ENCODE measurements at regions not wholly inside any gene's neighbourhood (a gene's known extent, or its start where the extent isn't known, plus 50 kb on each side); places are given as distances from the start of the nearest gene placed in this dataset.

GRCh38 chr6:147637620-147638195 lies 129.2 kb downstream of the SAMD5 start:
- Histone ChIP-seq H3K9ac (ENCODE audit: extremely low read depth, low read length, poor library complexity, severe bottlenecking) (no peak overlapping the region), H3K36me3 (ENCODE audit: control insufficient read depth, insufficient read depth, low read length) (no peaks in the 10 kb centered on the region), H3K4me1 (ENCODE audit: control insufficient read depth, insufficient read depth, low read length) (no peaks in the 10 kb centered on the region), H3K27ac (ENCODE audit: low read depth, low read length) (no peak overlapping the region), H3K27me3 (ENCODE audit: control insufficient read depth, insufficient read depth, low read length, poor library complexity, severe bottlenecking) (no peaks in the 10 kb centered on the region), H3K4me3 (ENCODE audit: low read length) (no peak overlapping the region), H3K9me3 (ENCODE audit: control insufficient read depth, low read length) (peaks cover 14% of the 10 kb centered on the region)
- peaks cover 12% of the 10 kb centered on the region for H3K9me3 Mint-ChIP-seq
- H3K27me3 Mint-ChIP-seq (ENCODE audit: insufficient read depth), result no peaks in the 10 kb centered on the region
- no peak for TF ChIP-seq CTCF (conservative IDR thresholded peaks at IDR 0.05)
- DNase-seq, result no peak
- peaks cover 1% of the 10 kb centered on the region for H3K4me1 Mint-ChIP-seq
- H3K27ac Mint-ChIP-seq, result no peak overlapping the region
- H3K36me3 Mint-ChIP-seq (ENCODE audit: low read depth), result no peaks in the 10 kb centered on the region
- H3K4me3 Mint-ChIP-seq, result no peak overlapping the region
- WGBS, 2 experiments (ENCODE audit: insufficient coverage in 1 of 2, insufficient read length in 1 of 2), result 90 to 97% methylated on average over 3 to 6 of the region's 6 CpGs

GRCh38 chr6:147639279-147639678 lies 130.8 kb downstream of the SAMD5 start:
- no peaks in the 10 kb centered on the region for H3K36me3 ChIP-seq (ENCODE audit: control insufficient read depth, insufficient read depth, low read length)
- Mint-ChIP-seq H3K27me3 (ENCODE audit: insufficient read depth) (no peaks in the 10 kb centered on the region), H3K4me3 (no peak overlapping the region), H3K27ac (no peak overlapping the region), H3K9me3 (peaks cover 6% of the 10 kb centered on the region), H3K4me1 (peaks cover 1% of the 10 kb centered on the region), H3K36me3 (ENCODE audit: low read depth) (no peaks in the 10 kb centered on the region)
- no peak for DNase-seq
- H3K4me3 ChIP-seq (ENCODE audit: low read length), result no peak overlapping the region
- no peak overlapping the region for H3K9ac ChIP-seq (ENCODE audit: extremely low read depth, low read length, poor library complexity, severe bottlenecking)
- peaks cover 7% of the 10 kb centered on the region for H3K9me3 ChIP-seq (ENCODE audit: control insufficient read depth, low read length)
- TF ChIP-seq CTCF (conservative IDR thresholded peaks at IDR 0.05), result no peak
- 83 to 95% methylated on average over 1 to 3 of the region's 3 CpGs for WGBS, 2 experiments (ENCODE audit: insufficient coverage in 1 of 2, insufficient read length in 1 of 2)
- H3K4me1 ChIP-seq (ENCODE audit: control insufficient read depth, insufficient read depth, low read length), result no peaks in the 10 kb centered on the region
- H3K27ac ChIP-seq (ENCODE audit: low read depth, low read length), result no peak overlapping the region
- H3K27me3 ChIP-seq (ENCODE audit: control insufficient read depth, insufficient read depth, low read length, poor library complexity, severe bottlenecking), result no peaks in the 10 kb centered on the region

GRCh38 chr6:147640606-147641005 lies 132.1 kb downstream of the SAMD5 start:
- Mint-ChIP-seq H3K27ac (no peak overlapping the region), H3K27me3 (ENCODE audit: insufficient read depth) (no peaks in the 10 kb centered on the region), H3K36me3 (ENCODE audit: low read depth) (no peaks in the 10 kb centered on the region), H3K9me3 (no peaks in the 10 kb centered on the region), H3K4me1 (peaks cover 1% of the 10 kb centered on the region), H3K4me3 (no peak overlapping the region)
- no peak overlapping the region for H3K4me3 ChIP-seq (ENCODE audit: low read length)
- H3K27ac ChIP-seq (ENCODE audit: low read depth, low read length), result no peak overlapping the region
- WGBS, 2 experiments (ENCODE audit: insufficient coverage in 1 of 2, insufficient read length in 1 of 2), result 60% methylated on average over 1 of the region's 1 CpG; no CpG with 5 or more reads in 1 of the 2 experiments
- no peaks in the 10 kb centered on the region for H3K4me1 ChIP-seq (ENCODE audit: control insufficient read depth, insufficient read depth, low read length)
- TF ChIP-seq CTCF (conservative IDR thresholded peaks at IDR 0.05), result no peak
- H3K9me3 ChIP-seq (ENCODE audit: control insufficient read depth, low read length), result no peaks in the 10 kb centered on the region
- H3K36me3 ChIP-seq (ENCODE audit: control insufficient read depth, insufficient read depth, low read length), result no peaks in the 10 kb centered on the region
- H3K9ac ChIP-seq (ENCODE audit: extremely low read depth, low read length, poor library complexity, severe bottlenecking), result no peak overlapping the region
- H3K27me3 ChIP-seq (ENCODE audit: control insufficient read depth, insufficient read depth, low read length, poor library complexity, severe bottlenecking), result no peaks in the 10 kb centered on the region
- DNase-seq, result no peak

Measured in endodermal cell (in vitro differentiated cells).